K562 (cell line): ENCODE measurements at regions not wholly inside any gene's neighbourhood (a gene's known extent, or its start where the extent isn't known, plus 50 kb on each side); places are given as distances from the start of the nearest gene placed in this dataset.

ENCODE experiments used
- RFX5 ChIP-seq: IDR thresholded peaks from 2 replicates; pipeline ENCODE4 v1.6.1; 2011; ENCODE audit warnings: low read depth, mild to moderate bottlenecking, improper control_type of control experiment, low read length
- ZC3H11A ChIP-seq: IDR thresholded peaks from 2 replicates; pipeline ENCODE4 v1.6.1; 2012; ENCODE audit warnings: low read depth, low read length, improper control_type of control experiment

- TF ChIP-seq RFX5 = no peak
- no peak for TF ChIP-seq ZC3H11A
Observed at GRCh38 chr7:68420342-68421192, 1177.7 kb upstream of the AUTS2 start.
